Pulmonary artery endothelial cell (primary cell): ENCODE measurements at regions not wholly inside any gene's neighbourhood (a gene's known extent, or its start where the extent isn't known, plus 50 kb on each side); places are given as distances from the start of the nearest gene placed in this dataset.
A peak's percentile ranks its signal among the peaks of the same experiment; 100 is the strongest.

ENCODE experiments used
- DNase-seq: peaks from one replicate; pipeline ENCODE4 v3.0.0-alpha.2; 2011; ENCODE audit warnings: low read depth, low spot score

DNA sequence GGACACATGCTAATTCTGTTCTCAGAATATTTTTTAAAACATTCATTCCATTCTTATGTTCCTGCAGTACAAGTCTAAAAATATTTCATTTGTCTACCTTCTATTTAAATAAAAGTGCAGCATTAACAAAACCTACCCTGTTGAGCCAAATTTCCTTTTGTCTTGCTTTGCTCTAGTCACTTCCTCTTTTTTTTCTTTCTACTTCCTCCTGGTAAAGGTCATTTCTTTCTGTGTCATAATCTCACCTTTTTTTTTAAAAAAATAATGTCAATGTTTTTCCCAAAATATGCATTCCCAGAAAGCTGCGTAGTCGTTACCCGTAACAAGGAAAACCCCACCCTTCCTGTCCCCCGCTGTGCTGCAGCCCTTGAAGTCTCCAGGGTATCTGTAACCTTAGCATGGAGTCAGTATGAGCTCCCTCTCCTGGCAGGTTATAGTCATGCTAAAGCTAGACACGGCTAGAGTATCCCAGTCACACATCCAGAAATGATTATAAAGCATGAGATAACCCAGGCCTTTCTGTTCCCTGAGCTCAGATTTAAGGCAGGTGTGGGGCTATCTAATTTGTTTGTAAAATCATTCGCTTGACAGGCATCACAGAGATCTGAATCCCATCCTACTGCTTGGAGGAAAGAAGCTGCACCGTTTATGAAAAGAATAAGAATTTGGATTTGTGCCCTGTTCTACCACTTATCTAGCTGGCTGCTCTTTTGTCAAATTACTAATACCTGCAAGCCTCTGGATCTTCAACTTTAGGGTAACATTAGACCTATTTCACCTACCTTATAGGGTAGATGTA lies 51.1 kb upstream of the EED start:
- DNase-seq, result peak; percentile 71

DNA sequence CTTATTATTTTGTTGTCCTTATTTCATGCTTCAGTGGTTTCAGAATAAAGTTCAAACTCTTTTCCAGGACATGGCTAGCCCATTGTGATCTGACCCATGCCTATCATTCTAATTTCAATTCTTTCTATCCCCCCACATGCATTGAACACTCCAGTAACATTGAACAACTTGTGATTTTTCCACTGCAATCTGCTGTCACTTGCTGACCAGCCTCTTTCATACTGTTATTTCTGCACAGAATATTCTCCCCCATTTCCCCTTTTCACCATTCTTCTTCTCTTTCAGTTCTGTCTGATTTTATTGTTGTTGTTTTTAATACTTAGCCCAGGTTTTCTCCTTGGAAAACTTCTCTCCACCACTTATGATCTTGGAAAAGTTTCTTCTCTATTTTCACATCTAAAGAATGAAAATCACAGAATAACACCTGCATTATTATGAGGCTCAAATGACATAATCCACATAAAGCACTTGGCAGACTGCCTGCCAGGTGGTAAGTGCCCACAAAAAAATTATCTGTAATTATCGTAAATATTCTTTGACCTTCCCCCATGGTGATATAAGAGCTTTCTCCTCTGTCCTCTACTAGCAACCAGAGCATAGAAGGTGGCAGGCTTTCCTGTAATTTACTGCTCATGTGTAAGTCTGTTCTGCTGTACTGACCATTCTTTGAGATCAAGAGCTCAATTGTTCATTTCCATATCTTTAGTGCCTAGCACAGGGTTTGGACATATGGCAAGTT lies 51.9 kb upstream of the EED start:
- no peak for DNase-seq

DNA sequence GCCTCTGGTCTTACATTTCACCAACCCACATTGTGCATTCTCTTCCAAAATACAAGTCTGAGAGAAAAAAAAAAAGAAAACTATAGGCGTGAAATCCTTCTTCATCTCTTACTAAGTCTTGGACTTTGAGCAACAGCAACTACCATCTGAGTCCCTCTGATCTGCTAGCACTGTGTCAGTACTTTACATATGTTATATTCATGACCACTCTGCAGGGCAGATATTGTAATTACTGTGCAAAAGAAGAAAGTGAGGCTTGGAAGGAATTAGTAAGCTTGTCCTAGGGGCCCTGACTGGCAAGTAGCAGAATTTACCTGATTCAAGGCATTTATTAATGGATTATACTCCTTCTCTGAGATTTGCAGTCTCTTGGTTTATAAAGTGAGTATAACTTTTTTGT lies 52.7 kb upstream of the EED start:
- DNase-seq, result no peak

DNA sequence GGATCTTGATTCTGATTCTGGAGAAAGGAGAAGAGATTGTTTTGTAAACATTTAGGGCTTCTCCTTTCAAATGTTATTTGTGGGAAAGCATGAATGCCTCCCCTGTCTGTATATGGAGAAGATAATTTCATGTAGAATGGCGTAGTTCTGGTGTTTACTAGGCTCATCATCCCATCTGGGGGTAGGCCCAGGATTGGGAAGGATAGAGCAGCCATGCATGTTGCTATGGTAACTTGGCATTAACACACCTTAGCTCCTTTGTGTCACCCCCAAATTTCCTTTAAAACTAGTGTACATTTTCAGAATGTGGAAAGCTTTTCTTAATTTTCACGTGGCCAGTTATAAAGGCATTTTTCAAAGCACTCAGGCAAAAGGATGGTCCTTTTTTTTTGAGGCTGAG lies 57.5 kb upstream of the EED start:
- no peak for DNase-seq

DNA sequence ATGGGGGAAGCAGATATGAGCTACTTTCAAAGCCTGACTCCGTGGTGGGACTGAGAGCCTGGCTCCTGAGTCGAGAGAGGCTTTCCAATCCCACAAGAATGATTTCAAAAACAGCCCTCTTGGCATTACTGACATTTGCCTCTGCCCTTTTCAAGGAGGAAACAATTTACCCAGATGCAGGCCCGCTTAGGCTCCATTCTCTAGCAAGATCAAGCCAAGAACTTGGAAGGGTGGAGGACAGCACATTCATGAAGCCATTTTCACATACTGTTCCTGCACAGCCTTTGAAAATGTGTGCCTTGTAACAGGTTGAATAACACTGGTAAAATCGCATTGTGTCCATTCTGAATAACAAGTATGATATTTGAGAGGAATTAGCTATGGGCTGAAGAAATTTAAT lies 58.2 kb upstream of the EED start:
- no peak for DNase-seq

DNA sequence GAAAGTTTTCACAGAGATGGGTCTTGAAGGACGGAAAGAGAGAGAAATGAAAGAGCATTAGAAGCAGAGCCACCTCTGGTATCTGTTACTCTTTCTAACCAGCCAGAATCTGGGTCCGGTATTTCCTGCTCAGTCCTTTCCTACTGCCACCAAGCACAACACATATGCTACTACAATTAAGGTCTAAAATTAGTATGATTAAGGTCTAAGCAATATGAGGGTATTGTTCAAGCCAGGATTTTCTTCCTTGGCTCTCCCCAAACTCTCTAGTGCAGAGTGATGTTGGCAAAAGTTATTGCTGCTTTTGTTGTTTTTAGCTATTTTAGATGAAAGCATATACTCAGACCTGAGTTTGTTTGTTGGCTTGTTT lies 59.2 kb upstream of the EED start:
- DNase-seq, result no peak

DNA sequence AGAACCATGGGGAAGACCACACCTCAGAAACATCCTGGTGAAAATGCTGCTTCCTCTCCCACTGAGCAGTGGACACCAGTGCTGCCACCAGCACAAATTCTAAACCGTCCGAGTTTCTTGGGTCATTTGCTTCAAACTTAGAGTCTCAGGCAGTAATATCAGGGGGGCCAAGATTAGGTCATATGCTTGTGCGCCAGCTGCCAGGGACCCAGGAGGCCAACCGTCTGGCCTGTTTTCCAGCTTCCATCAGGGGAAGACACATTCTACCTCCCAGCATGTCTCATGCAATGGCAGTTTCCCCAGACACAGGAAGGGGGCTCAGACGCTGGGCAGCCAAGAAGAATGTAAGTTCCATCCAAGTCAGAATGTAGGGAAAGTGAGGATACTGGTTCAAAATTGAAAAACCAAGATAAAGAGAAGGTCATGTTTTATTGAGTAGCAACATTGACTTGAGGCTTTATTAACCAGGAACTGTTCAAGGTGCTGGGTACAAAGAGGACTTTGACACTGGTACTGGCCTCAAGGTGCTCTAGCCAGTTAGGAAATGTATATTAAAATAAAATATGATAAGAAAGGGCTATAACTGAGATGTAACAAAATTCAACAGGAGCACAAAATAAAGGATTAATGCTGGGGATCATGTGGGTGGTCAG lies 59.7 kb upstream of the EED start:
- DNase-seq, result no peak

DNA sequence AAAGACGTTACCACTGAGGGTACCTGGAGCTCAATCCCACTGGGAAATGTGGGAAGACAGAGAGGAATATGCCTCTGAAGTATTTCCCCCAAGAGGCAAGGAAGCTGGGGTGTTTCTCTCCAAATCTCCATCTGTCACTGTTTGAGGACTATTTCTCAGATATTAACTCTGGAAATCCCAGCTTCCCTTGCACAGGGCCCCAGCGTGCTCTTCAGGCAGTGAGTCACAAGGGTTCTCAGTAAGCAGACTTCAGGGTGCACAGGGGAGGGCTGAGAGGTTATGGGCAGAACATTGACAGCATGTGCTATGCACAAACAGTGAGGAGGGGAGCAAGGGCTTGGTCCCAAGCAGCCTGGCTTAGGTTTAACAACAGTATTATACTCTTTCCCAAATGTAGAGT lies 60.9 kb upstream of the EED start:
- DNase-seq, result no peak

DNA sequence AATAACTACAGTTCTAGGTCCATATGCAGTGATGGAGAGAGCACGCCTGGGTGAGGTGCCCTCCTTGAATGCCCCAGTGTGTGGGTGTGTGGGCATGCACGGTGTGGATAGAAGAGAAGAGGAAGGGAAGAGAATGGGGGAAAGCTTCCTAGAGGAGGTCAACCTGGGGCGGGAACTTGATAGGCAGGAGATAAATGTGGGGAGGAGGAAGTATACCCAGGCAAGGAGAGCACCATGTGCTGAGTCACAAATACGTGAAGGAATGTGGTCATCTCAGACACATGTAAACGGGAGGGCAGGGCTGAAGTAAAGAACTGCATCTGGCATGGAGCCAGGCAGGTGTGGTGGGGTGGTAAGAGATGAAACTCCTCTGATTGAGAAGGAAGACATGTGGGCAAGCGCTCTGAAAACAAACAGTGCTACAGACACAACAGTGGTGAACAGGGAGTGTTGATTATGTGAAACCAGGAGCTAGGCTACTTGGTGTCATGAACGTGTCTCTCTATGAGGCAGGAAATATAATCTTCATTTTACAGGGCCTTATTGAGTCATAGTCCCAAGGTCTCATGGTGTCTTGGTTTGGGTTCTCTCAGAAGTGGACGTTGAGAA lies 61.5 kb upstream of the EED start:
- DNase-seq, result no peak

DNA sequence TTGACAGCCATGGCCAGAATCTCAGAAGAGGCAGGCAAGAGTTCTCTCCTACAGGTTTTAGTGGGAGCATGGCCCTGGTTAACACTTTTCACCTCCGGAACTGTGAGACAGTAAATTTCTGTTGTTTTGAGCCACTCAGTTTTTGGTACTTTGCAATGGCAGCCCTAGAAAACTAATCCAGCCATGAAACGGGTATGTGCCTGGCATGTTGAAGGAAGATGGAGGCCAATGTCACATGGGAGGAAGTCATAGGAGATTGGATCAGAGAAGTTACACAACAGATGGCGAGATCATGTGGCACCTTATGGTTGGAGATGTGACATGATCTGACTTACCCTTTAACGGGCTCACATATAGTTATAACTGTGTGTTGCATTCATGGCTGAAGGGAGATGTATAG lies 63.2 kb upstream of the EED start:
- no peak for DNase-seq

DNA sequence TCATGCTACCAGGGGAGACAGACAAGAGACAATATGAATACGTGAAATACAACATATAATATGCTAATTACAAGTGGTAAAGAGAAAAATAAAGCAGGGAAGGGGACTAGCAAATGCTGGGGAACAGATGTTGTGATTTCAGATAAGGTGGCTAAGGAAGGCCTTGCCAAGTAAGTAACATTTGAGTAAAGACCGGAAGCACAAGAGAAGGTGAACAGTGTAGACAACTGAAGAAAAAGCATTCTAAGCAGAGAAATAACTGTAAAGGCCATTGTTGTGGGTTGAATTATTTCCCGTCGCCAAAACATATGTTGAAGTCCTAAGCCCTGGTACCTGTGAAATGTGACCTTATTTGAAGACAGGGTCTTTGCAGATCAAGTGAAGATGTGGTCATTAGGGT lies 63.7 kb upstream of the EED start:
- no peak for DNase-seq

DNA sequence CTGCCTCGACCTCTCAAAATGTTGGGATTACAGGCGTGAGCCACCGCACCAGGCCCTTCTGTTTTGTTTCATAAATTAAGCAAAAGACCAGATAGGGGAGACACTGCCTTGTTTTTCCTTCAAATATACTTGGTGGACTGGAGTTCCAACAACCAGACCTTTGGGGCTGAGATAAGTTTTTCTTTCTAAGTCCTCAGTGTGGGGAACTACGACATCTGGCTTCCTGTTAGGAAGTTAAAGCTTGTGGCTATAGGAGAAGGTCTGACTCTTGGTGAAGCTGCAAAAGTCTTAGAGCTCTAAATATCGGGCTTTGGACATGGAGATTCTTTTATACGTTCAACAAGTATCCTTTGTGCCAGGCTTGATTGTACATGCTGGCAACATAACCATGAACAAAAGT lies 64.1 kb upstream of the EED start:
- DNase-seq, result no peak

DNA sequence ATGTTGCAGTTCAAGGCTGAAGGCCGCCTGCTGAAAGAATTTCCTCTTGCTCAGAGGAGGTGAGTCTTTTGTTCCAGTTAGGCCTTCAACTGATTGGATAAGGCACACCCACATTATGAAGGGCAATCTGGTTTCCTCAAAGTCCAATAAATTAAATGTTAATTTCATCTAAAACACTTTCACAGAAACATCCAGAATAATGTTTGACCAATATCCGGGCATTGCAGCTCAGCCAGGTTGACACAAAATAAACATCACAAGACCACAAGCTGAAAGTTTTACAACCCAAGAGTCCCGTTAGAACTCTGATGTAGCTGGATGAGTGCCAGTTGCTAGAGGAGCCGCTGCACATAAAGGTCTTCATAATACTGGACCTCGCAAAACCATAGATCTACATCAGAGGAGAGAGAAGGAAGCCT lies 64.9 kb upstream of the EED start:
- DNase-seq, result no peak

DNA sequence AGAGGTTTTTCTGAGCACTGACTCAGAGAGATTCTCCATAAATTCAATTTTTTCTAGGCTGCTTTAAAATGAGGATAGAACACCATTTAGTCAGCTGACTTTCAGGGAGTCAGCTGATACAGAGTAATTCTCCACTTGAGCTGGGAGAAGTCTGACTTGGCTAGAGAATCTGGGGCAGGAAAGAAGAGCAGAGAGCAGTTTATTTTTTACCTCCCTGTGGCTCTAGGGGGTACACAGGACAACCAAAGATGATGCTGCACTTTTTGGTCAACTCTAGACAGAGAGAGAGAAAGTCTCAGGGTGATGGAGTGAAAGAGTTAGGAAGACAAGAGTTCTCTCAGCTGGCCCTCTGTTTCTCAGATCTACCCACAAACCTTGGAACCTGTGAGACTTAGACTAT lies 67.3 kb upstream of the EED start:
- no peak for DNase-seq

DNA sequence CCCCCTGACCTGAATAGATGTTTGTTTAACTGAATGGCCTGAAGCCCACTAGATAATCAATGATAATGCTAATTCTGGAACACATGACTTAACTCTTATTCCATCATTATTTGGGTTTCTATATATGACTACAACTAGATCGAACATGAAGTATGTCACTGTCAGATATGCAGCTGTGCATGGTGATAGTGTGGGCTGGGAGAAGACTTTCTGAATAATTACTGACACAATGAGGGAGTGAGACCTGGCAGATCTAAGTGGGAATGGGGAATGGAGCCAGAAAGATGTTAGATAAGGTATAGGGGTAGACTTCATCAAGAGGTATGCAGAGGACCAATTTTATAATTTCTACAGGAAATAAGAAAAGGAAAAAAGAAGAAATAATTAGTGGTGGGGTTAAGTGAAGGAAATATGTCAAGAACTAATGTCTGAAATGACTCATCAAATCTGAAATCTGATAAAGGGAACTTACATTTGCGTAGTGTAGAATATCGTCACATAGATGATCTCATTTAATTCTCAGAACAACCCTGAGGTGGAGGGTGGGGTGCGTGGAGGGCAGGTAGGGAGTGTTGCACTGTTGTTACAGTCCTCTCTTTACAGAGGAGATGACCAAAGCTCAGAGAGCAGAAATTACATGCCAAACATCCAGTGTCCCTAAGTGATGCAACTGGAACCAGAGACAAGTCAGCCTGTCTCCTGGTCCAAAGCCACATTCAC lies 68.2 kb upstream of the EED start:
- no peak for DNase-seq

DNA sequence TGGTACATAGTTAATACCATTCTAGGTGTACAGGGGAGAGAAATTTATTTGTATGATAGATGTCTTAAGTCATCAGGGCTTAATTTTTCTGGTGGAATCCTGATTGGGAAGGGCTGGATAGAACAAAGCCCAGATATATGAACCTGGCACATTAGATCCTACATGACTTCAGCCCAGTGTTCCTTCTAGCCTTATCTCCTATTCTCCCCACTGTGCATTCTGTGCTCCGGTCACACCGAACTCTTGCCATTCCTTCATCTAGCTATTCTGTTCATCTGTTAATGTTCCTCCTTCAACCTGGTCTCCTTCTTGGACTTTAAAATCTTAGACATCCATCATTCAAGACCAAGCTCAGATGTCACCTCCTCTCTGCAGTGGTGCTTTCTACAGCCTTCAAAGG lies 68.9 kb upstream of the EED start:
- DNase-seq, result no peak

DNA sequence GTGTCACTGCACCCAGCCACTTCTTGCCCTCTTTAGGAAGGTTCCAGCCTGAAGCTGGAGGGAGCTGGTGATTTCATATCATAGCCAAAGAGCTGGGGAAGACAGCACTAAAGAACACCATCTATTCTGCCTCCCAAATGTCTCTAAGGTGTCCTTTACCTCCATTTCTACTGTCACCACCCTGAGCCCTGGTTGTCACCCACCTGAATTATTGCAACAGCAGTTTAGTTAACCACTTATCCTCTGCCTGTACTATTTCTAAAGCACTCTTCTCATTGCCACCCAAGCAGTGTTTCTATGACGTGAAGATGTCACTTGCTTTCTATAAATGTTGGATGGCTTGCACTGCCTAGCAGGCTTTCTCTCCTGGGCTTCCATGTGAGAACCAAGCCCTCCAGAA lies 69.4 kb upstream of the EED start:
- DNase-seq, result no peak

DNA sequence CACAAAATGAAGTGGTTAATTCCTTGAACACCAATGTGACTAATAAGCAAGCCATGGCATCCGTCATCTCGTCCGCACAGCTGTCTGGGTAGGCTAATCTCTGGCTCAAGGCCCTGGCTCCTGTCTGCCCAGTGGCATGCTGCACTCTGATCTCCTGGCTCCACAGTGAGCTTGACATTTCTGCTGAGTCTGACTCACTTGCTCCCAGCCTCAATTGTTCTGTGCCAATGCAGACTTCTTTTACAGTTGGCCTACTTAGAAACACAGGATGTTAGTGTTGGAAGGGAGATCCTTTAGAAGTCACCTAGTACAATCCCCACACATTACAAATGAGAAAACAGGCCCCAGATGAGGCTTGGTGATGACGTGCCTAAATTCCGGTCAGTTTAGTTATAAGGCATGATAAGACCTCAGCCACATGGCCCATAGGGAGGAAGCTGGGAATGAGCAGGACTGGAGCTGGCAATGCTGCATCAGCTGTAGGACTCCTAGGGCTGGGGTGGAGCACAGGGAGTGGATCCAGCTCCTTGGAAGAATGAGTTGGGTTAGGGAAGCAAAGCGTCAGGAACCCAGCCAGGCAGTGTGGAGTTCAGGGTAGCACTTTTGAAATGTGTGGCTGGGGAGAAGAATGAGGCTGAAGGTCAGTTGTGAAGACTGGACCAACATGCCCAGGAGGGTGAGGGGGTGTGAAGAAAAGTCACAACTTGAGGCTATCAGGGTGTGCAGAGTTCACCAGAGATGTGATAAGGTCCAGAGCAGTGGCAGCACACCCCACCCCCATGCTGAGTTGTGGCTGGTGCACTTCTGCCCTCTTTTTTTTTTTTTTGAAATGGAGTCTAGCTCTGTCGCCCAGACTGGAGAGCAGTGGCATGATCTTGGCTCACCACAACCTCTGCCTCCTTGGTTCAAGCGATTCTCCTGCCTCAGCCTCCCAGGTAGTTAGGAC lies 70.2 kb upstream of the EED start:
- peak; percentile 99 for DNase-seq

DNA sequence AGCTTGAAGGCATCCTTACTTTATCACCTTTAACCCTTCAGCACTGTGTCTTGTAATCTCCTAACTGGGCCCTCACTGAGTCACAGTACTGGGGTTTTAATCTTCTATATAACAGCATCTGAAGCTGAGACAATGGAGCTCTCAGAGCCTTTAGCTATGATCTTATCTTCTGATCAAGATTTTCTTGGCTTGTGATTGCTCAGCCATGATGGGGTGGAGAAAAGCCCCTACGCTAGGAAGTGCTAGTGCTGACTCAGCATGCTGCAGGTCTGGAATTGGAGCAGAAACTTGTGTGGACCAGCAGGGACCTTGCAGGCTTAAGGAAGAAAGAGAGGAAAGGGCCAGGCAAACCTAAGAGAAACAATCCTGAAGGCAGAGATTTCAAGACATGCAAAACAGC lies 71.7 kb upstream of the EED start:
- peak; percentile 20 for DNase-seq

DNA sequence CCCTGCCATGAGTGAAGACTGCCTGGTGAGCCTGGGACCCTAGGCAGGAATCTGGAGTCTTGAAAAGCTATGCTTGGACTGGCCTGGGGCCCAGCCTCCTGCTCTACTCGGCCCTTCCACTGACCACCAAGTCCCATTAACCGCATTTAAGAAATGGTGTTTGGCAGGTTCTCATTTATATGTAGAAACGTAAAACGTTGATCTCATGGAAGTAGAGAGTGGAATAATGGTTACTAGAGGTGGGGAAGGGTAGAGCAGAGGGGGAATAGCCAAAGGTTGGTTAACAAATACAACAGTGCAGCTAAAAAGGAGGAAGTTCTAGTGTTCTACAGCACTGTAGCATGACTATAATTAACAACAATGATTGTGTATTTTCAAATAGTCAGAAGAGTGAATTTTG lies 72.9 kb upstream of the EED start:
- no peak for DNase-seq
